H9 (cell line): ENCODE measurements at regions not wholly inside any gene's neighbourhood (a gene's known extent, or its start where the extent isn't known, plus 50 kb on each side); places are given as distances from the start of the nearest gene placed in this dataset.
A peak's percentile ranks its signal among the peaks of the same experiment; 100 is the strongest.

Source experiments
- DNase-seq: peaks from one replicate; pipeline ENCODE4 v3.0.0-alpha.2; 2017
- H2AFZ ChIP-seq: one replicate; pipeline ENCODE4 v1.6.1; 2013; ENCODE audit warnings: mild to moderate bottlenecking, low read length, control low read depth, moderate library complexity
- H2AK5ac ChIP-seq: 2 replicates; pipeline ENCODE4 v1.6.1; 2013; ENCODE audit warnings: low read length, control low read depth, mixed read lengths; ENCODE audit not compliant: insufficient read length
- H2BK120ac ChIP-seq: one replicate; pipeline ENCODE4 v1.6.1; 2013; ENCODE audit warnings: low read depth, mild to moderate bottlenecking, low read length, control low read depth, inconsistent platforms; ENCODE audit not compliant: poor library complexity, severe bottlenecking
- H2BK12ac ChIP-seq: 2 replicates; pipeline ENCODE4 v1.6.1; 2013; ENCODE audit warnings: low read length, control low read depth, mixed read lengths, low read depth; ENCODE audit not compliant: insufficient read length
- H2BK15ac ChIP-seq: 2 replicates; pipeline ENCODE4 v1.6.1; 2013; ENCODE audit warnings: low read depth, low read length, control low read depth
- H2BK20ac ChIP-seq: one replicate; pipeline ENCODE4 v1.6.1; 2013; ENCODE audit warnings: low read depth, mild to moderate bottlenecking, low read length, control low read depth, inconsistent platforms; ENCODE audit not compliant: poor library complexity, severe bottlenecking
- H2BK5ac ChIP-seq: 2 replicates; pipeline ENCODE4 v1.6.1; 2013; ENCODE audit warnings: low read length, control low read depth, mixed read lengths; ENCODE audit not compliant: insufficient read length
- H3K14ac ChIP-seq: 2 replicates; pipeline ENCODE4 v1.6.1; 2013; ENCODE audit warnings: low read length, control low read depth; ENCODE audit not compliant: insufficient read depth
- H3K18ac ChIP-seq: 2 replicates; pipeline ENCODE4 v1.6.1; 2013; ENCODE audit warnings: low read depth, mild to moderate bottlenecking, mixed read lengths, low read length, control low read depth; ENCODE audit not compliant: insufficient read length
- H3K23ac ChIP-seq: 2 replicates; pipeline ENCODE4 v1.6.1; 2013; ENCODE audit warnings: low read length, control low read depth, mixed read lengths, low read depth; ENCODE audit not compliant: insufficient read length
- H3K23me2 ChIP-seq: 2 replicates; pipeline ENCODE4 v1.6.1; 2013; ENCODE audit warnings: low read depth, mild to moderate bottlenecking, mixed read lengths, low read length, control low read depth; ENCODE audit not compliant: insufficient read length, poor library complexity, severe bottlenecking
- H3K27ac ChIP-seq: 2 replicates; pipeline ENCODE4 v1.5.1; 2013; ENCODE audit warnings: low read length, control low read depth, mixed read lengths, low read depth; ENCODE audit not compliant: insufficient read length
- H3K27me3 ChIP-seq: 2 replicates; pipeline ENCODE4 v1.6.1; 2013; ENCODE audit warnings: low read length, control low read depth, inconsistent platforms; ENCODE audit not compliant: insufficient read depth
- H3K4ac ChIP-seq: 2 replicates; pipeline ENCODE4 v1.6.1; 2013; ENCODE audit warnings: low read depth, mild to moderate bottlenecking, control low read depth, inconsistent platforms, low read length, moderate library complexity
- H3K4me1 ChIP-seq: 2 replicates; pipeline ENCODE4 v1.6.1; 2013; ENCODE audit warnings: low read length, control low read depth, inconsistent platforms; ENCODE audit not compliant: insufficient read depth
- H3K4me2 ChIP-seq: 2 replicates; pipeline ENCODE4 v1.6.1; 2013; ENCODE audit warnings: low read length, control low read depth, mixed read lengths; ENCODE audit not compliant: insufficient read length, insufficient read depth
- H3K56ac ChIP-seq: 2 replicates; pipeline ENCODE4 v1.6.1; 2013; ENCODE audit warnings: low read depth, mild to moderate bottlenecking, mixed read lengths, low read length, control low read depth; ENCODE audit not compliant: insufficient read length
- H3K79me1 ChIP-seq: 2 replicates; pipeline ENCODE4 v1.6.1; 2013; ENCODE audit warnings: low read depth, mild to moderate bottlenecking, moderate library complexity, low read length, control low read depth, inconsistent platforms; ENCODE audit not compliant: insufficient read depth, poor library complexity, severe bottlenecking
- H3K79me2 ChIP-seq: 2 replicates; pipeline ENCODE4 v1.6.1; 2013; ENCODE audit warnings: low read length, control low read depth, inconsistent platforms; ENCODE audit not compliant: insufficient read depth
- H3K9ac ChIP-seq: 2 replicates; pipeline ENCODE4 v1.6.1; 2013; ENCODE audit warnings: low read length, control low read depth, mixed read lengths; ENCODE audit not compliant: insufficient read length; ENCODE audit errors: extremely low read depth
- H3K9me3 ChIP-seq: one replicate; pipeline ENCODE4 v1.6.1; 2013; ENCODE audit warnings: low read depth, low read length, inconsistent platforms; ENCODE audit not compliant: control insufficient read depth
- H3T11ph ChIP-seq: one replicate; pipeline ENCODE4 v1.6.1; 2013; ENCODE audit warnings: mild to moderate bottlenecking, low read length, control low read depth, inconsistent platforms
- H4K20me1 ChIP-seq: one replicate; pipeline ENCODE4 v1.6.1; 2013; ENCODE audit not compliant: control insufficient read depth, insufficient read length, insufficient read depth
- H4K5ac ChIP-seq: 2 replicates; pipeline ENCODE4 v1.6.1; 2013; ENCODE audit warnings: low read depth, mild to moderate bottlenecking, mixed read lengths, low read length, control low read depth; ENCODE audit not compliant: insufficient read length
- H4K8ac ChIP-seq: replicated peaks from 2 replicates; pipeline ENCODE4 v1.6.1; 2013; ENCODE audit warnings: low read length, control low read depth, mixed read lengths, low read depth; ENCODE audit not compliant: insufficient read length
- H4K91ac ChIP-seq: 2 replicates; pipeline ENCODE4 v1.6.1; 2013; ENCODE audit warnings: low read depth, mild to moderate bottlenecking, moderate library complexity, mixed read lengths, low read length, control low read depth; ENCODE audit not compliant: insufficient read length
- H3K27ac Mint-ChIP-seq, 3 experiments: 2 replicates in 2 of 3; 3 replicates in 1 of 3; pipeline ENCODE4 v1.8.0; 2020 to 2021; ENCODE audit warnings: mixed read lengths in 3 of 3, mild to moderate bottlenecking in 1 of 3, moderate library complexity in 1 of 3
- H3K27me3 Mint-ChIP-seq: 2 replicates; pipeline ENCODE4 v1.8.0; 2021; ENCODE audit warnings: low read depth, mild to moderate bottlenecking, moderate library complexity, mixed read lengths
- H3K36me3 Mint-ChIP-seq, 3 experiments: 2 replicates in 2 of 3; 3 replicates in 1 of 3; pipeline ENCODE4 v1.8.0; 2020 to 2021; ENCODE audit warnings: low read depth in 3 of 3, mixed read lengths in 3 of 3; ENCODE audit not compliant: insufficient read depth in 1 of 3
- H3K4me1 Mint-ChIP-seq, 2 experiments: 2 replicates each; pipeline ENCODE4 v1.8.0; 2020; ENCODE audit warnings: mixed read lengths in 2 of 2
- H3K4me3 Mint-ChIP-seq, 2 experiments: 2 replicates in 1 of 2; 3 replicates in 1 of 2; pipeline ENCODE4 v1.8.0; 2020 to 2021; ENCODE audit warnings: mild to moderate bottlenecking in 2 of 2, mixed read lengths in 2 of 2, moderate library complexity in 1 of 2
- H3K9me3 Mint-ChIP-seq, 2 experiments: 2 replicates in 1 of 2; 3 replicates in 1 of 2; pipeline ENCODE4 v1.8.0; 2020; ENCODE audit warnings: mild to moderate bottlenecking in 2 of 2, mixed read lengths in 2 of 2, moderate library complexity in 1 of 2
- WGBS: extraction: QIAGEN DNeasy Blood & Tissue Kit; methylation state at CpG from one replicate; pipeline ENCODE4 v1.1.7; 2013; ENCODE audit warnings: missing lambda C conversion rate, low lambda C conversion rate, mixed read lengths; ENCODE audit not compliant: insufficient read length; ENCODE audit errors: extremely low coverage; 5-methylcytosine and 5-hydroxymethylcytosine counted together
- TF ChIP-seq, protein P1 (sequence below): fragments of 200-600 bp; sonication (generic); conservative IDR thresholded peaks from 3 replicates; pipeline ENCODE4 v1.8.0; 2021; ENCODE audit warnings: antibody characterized with exemption, mild to moderate bottlenecking

DNA sequence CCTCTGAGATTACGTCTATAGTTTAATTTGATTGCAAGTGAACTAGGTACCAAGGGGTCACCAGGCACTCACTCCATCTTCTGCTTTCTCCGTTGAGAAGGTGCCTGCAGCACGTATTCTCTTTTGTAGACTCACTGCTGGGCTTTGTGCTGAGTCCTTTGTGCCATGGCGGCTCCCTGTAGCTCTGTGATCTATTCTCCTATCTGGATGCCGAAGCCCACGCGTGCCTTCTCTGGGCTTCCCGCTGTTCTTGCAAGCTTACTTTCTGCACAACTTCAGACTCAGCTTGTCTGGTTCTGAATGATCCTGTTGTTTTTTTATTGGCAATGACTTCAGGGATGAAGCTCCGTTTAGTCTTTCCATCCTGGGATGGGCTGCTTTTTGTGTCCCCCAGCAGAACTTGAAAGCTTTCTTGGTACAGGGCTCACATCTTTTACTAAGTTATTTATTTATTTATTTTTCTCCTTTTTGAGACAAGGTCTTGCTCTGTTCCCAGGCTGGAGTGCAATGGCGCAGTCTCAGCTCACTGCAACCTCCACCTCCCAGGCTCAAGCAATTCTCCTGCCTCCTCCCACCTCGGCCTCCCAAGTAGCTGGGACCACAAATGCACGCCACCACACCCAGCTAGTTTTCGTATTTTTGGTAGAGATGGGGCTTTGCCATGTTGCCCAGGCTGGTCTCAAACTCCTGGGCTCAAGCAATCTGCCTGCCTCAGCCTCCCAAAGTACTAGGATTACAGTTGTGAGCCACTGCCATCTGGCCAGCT, 100.9 kb upstream of the NKX1-1 start:
- no peak overlapping the region for H4K5ac ChIP-seq
- no peaks in the 10 kb centered on the region for H3K27me3 ChIP-seq
- TF ChIP-seq, protein P1, sequence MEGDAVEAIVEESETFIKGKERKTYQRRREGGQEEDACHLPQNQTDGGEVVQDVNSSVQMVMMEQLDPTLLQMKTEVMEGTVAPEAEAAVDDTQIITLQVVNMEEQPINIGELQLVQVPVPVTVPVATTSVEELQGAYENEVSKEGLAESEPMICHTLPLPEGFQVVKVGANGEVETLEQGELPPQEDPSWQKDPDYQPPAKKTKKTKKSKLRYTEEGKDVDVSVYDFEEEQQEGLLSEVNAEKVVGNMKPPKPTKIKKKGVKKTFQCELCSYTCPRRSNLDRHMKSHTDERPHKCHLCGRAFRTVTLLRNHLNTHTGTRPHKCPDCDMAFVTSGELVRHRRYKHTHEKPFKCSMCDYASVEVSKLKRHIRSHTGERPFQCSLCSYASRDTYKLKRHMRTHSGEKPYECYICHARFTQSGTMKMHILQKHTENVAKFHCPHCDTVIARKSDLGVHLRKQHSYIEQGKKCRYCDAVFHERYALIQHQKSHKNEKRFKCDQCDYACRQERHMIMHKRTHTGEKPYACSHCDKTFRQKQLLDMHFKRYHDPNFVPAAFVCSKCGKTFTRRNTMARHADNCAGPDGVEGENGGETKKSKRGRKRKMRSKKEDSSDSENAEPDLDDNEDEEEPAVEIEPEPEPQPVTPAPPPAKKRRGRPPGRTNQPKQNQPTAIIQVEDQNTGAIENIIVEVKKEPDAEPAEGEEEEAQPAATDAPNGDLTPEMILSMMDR = no peak
- no peaks in the 10 kb centered on the region for H3K9me3 ChIP-seq
- no peak overlapping the region for H3T11ph ChIP-seq
- Mint-ChIP-seq H3K27me3 (peaks cover 18% of the 10 kb centered on the region), H3K4me3 (no peak overlapping the region; a peak in 1 of 5 replicates), H3K9me3 (peaks cover 0 to 4% of the 10 kb centered on the region in 2 experiments; a peak in 1 of 5 replicates), H3K4me1 (peaks cover 8 to 19% of the 10 kb centered on the region in 2 experiments), H3K36me3 (no peaks in the 10 kb centered on the region; a peak in 1 of 7 replicates), H3K27ac (no peak overlapping the region)
- no peaks in the 10 kb centered on the region for H3K79me2 ChIP-seq
- no peak overlapping the region for H2BK5ac ChIP-seq
- H3K9ac ChIP-seq = no peak overlapping the region
- no peak overlapping the region for H3K4me2 ChIP-seq
- H3K56ac ChIP-seq = no peak overlapping the region
- H2AK5ac ChIP-seq = no peak overlapping the region
- H3K23ac ChIP-seq = no peak overlapping the region
- WGBS = no CpG with 5 or more reads among the region's 13 CpGs
- H4K91ac ChIP-seq = no peak overlapping the region
- H3K18ac ChIP-seq = no peak overlapping the region
- no peak overlapping the region for H2BK12ac ChIP-seq
- no peaks in the 10 kb centered on the region for H4K20me1 ChIP-seq
- no peak overlapping the region for H3K14ac ChIP-seq
- no peaks in the 10 kb centered on the region for H3K23me2 ChIP-seq
- no peaks in the 10 kb centered on the region for H3K4me1 ChIP-seq
- H2BK20ac ChIP-seq = no peak overlapping the region
- H3K79me1 ChIP-seq = no peaks in the 10 kb centered on the region
- no peak overlapping the region for H3K27ac ChIP-seq
- H2BK120ac ChIP-seq = no peak overlapping the region
- DNase-seq = peak; percentile 18
- H2BK15ac ChIP-seq = no peak overlapping the region
- no peak overlapping the region for H3K4ac ChIP-seq
- no peak overlapping the region for H4K8ac ChIP-seq
- H2AFZ ChIP-seq = no peak overlapping the region
